NB4 (cell line): ENCODE measurements at regions not wholly inside any gene's neighbourhood (a gene's known extent, or its start where the extent isn't known, plus 50 kb on each side); places are given as distances from the start of the nearest gene placed in this dataset.

Source experiments
- MYC ChIP-seq: IDR thresholded peaks from 2 replicates; pipeline ENCODE4 v1.6.1; 2011; ENCODE audit warnings: low read depth, low read length
- POLR2A ChIP-seq: IDR thresholded peaks from 2 replicates; pipeline ENCODE4 v1.6.1; 2011; ENCODE audit warnings: mild to moderate bottlenecking; ENCODE audit not compliant: insufficient read length; ENCODE audit errors: extremely low read depth
- TF ChIP-seq, protein P1 (sequence below): IDR thresholded peaks from 2 replicates; pipeline ENCODE4 v1.6.1; 2011; ENCODE audit warnings: low read depth, low read length
- TF ChIP-seq, protein P2 (sequence below): IDR thresholded peaks from one replicate; pipeline ENCODE4 v1.5.1; 2012; ENCODE audit warnings: low read depth, low read length

DNA sequence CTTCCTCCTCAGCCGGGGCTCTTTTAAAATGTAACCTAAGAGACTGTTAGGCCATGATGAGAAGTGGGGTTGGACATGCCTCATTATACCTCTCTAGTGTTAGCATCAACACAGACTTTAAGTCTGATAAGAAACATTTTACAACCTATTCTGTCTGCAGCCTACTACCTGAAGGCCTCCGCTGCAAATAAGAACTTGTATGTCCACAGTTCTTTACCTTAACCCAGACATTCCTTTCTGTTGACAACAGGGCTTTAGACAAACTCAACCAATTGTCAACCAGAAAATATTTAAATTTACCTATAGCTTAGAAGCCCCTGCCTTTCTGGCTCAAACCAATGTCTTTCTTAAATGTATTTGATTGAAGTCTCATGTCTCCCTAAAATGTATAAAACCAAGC lies 1418.6 kb downstream of the STIM2 start:
- TF ChIP-seq POLR2A = no peak
- TF ChIP-seq, protein P1, sequence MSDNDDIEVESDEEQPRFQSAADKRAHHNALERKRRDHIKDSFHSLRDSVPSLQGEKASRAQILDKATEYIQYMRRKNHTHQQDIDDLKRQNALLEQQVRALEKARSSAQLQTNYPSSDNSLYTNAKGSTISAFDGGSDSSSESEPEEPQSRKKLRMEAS = no peak
- TF ChIP-seq, protein P2, sequence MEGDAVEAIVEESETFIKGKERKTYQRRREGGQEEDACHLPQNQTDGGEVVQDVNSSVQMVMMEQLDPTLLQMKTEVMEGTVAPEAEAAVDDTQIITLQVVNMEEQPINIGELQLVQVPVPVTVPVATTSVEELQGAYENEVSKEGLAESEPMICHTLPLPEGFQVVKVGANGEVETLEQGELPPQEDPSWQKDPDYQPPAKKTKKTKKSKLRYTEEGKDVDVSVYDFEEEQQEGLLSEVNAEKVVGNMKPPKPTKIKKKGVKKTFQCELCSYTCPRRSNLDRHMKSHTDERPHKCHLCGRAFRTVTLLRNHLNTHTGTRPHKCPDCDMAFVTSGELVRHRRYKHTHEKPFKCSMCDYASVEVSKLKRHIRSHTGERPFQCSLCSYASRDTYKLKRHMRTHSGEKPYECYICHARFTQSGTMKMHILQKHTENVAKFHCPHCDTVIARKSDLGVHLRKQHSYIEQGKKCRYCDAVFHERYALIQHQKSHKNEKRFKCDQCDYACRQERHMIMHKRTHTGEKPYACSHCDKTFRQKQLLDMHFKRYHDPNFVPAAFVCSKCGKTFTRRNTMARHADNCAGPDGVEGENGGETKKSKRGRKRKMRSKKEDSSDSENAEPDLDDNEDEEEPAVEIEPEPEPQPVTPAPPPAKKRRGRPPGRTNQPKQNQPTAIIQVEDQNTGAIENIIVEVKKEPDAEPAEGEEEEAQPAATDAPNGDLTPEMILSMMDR = no peak
- TF ChIP-seq MYC = no peak
